Right lobe of liver (tissue), 4 donors: ENCODE measurements at regions not wholly inside any gene's neighbourhood (a gene's known extent, or its start where the extent isn't known, plus 50 kb on each side); places are given as distances from the start of the nearest gene placed in this dataset.

Experiments used
- CTCF ChIP-seq, 4 donors: fragments of 200-600 bp in 3 of 4; fragments of 450-650 bp in 1 of 4; IDR thresholded peaks; one replicate each; pipeline versions ENCODE4 v1.5.1 to v1.8.0; 2016 to 2022; ENCODE audit warnings: antibody characterized with exemption in 4 of 4, mild to moderate bottlenecking in 2 of 4
- POLR2A ChIP-seq: fragments of 450-650 bp; IDR thresholded peaks from one replicate; pipeline ENCODE4 v1.6.1; 2017; ENCODE audit warnings: antibody characterized with exemption, mild to moderate bottlenecking
- donor health status: DM: no; HTN: no; CAD: no.
- donor health status: DM: no; HTN: no; CAD: no.
- donor health status: DM: no; HTN: yes; CAD: no.

GRCh38 chr19:31639306-31639705 lies 290.1 kb upstream of the TSHZ3 start:
- TF ChIP-seq CTCF (IDR thresholded peaks at IDR 0.05) (no peak), POLR2A (no peak)
